Gastrocnemius medialis (tissue), 4 donors: ENCODE measurements at regions not wholly inside any gene's neighbourhood (a gene's known extent, or its start where the extent isn't known, plus 50 kb on each side); places are given as distances from the start of the nearest gene placed in this dataset.

ENCODE experiments used
- ATAC-seq, 2 donors: fragments of 150-250 bp; one replicate each; pipeline ENCODE4 v1.9.1; 2016
- DNase-seq, 2 donors: peaks; one replicate each; pipeline ENCODE4 v3.0.0-alpha.2; 2019
- H3K27ac ChIP-seq, 4 donors: fragments of 200-600 bp; sonication (generic); 1 replicate in 1 of 4; 2 replicates in 3 of 4; pipeline ENCODE4 v1.5.1; 2016 to 2018; ENCODE audit warnings: mild to moderate bottlenecking in 2 of 4, moderate library complexity in 1 of 4
- H3K27me3 ChIP-seq, 3 donors: fragments of 200-600 bp; sonication (generic) in 2 of 3; 1 replicate in 1 of 3; 2 replicates in 2 of 3; pipeline versions ENCODE4 v1.5.1 to v1.6.0; 2016 to 2019; ENCODE audit warnings: mild to moderate bottlenecking in 1 of 3, moderate library complexity in 1 of 3
- H3K36me3 ChIP-seq, 2 donors: fragments of 200-600 bp; sonication (generic) in 1 of 2; one replicate each; pipeline ENCODE4 v1.5.1; 2017 to 2018
- H3K4me1 ChIP-seq, 2 donors: fragments of 200-600 bp; sonication (generic) in 1 of 2; one replicate each; pipeline ENCODE4 v1.5.1; 2016 to 2017; ENCODE audit warnings: mild to moderate bottlenecking in 2 of 2
- H3K4me3 ChIP-seq, 4 donors: fragments of 200-600 bp; sonication (generic) in 3 of 4; 1 replicate in 1 of 4; 2 replicates in 3 of 4; pipeline ENCODE4 v1.5.1; 2016 to 2019; ENCODE audit warnings: mild to moderate bottlenecking in 2 of 4
- H3K9me3 ChIP-seq, 3 donors: fragments of 200-600 bp; sonication (generic) in 2 of 3; 1 replicate in 1 of 3; 2 replicates in 2 of 3; pipeline ENCODE4 v1.5.1; 2016 to 2019
- POLR2A ChIP-seq, 2 donors: fragments of 450-650 bp; IDR thresholded peaks; one replicate each; pipeline ENCODE4 v1.6.1; 2017; ENCODE audit warnings: antibody characterized with exemption in 2 of 2, mild to moderate bottlenecking in 2 of 2, moderate library complexity in 2 of 2
- in situ Hi-C, 4 donors: fragments of 200-750 bp; cut with MboI; loops; one replicate each; pipeline versions ENCODE4 v1.15.0 to v1.8.0; 2017; ENCODE audit warnings: low sequenced_read_pairs in 4 of 4
- intact Hi-C: fragments of 100-400 bp; cut with DNase I; formaldehyde crosslinking; loops from one replicate; pipeline ENCODE4 v1.15.1; 2023; ENCODE audit warnings: low total_unique reads
- TF ChIP-seq, protein P1 (sequence below), 5 experiments: fragments of 450-650 bp in 3 of 5; fragments of 200-600 bp in 2 of 5; sonication (generic) in 2 of 5; IDR thresholded peaks in 4 of 5; conservative IDR thresholded peaks in 1 of 5; 1 replicate in 4 of 5; 2 replicates in 1 of 5; pipeline ENCODE4 v1.5.1; 2016 to 2019; ENCODE audit warnings: antibody characterized with exemption in 5 of 5, mild to moderate bottlenecking in 3 of 5, moderate library complexity in 3 of 5

DNA sequence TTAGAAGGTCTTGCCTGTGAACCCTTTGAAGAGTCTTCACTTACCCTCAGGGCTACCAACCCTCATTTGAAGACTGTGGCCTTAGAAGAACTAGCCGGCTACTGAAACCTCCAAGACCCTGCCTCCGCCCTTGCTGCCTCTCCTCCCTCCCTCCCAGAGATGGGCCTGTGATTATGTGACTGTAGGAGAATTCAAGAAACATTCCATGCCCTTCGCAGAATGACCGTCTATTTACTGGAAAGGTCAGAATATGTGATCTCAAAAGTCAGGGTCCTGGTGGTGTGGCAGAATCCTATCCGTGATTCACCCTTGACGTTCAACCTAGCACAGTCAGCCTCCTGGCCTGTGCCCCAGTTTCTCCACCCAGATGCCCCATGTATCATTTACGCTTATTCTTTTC lies 109.6 kb downstream of the CTNND1 start:
- in situ Hi-C loops (no loop called here), intact Hi-C loops (no loop called here)
- no peaks in the 10 kb centered on the region for H3K36me3 ChIP-seq
- no peak overlapping the region for H3K27ac ChIP-seq
- H3K27me3 ChIP-seq, result no peaks in the 10 kb centered on the region
- no peaks in the 10 kb centered on the region for H3K4me1 ChIP-seq
- no peak for ATAC-seq
- no peaks in the 10 kb centered on the region for H3K9me3 ChIP-seq
- H3K4me3 ChIP-seq, result no peak overlapping the region
- TF ChIP-seq, protein P1, sequence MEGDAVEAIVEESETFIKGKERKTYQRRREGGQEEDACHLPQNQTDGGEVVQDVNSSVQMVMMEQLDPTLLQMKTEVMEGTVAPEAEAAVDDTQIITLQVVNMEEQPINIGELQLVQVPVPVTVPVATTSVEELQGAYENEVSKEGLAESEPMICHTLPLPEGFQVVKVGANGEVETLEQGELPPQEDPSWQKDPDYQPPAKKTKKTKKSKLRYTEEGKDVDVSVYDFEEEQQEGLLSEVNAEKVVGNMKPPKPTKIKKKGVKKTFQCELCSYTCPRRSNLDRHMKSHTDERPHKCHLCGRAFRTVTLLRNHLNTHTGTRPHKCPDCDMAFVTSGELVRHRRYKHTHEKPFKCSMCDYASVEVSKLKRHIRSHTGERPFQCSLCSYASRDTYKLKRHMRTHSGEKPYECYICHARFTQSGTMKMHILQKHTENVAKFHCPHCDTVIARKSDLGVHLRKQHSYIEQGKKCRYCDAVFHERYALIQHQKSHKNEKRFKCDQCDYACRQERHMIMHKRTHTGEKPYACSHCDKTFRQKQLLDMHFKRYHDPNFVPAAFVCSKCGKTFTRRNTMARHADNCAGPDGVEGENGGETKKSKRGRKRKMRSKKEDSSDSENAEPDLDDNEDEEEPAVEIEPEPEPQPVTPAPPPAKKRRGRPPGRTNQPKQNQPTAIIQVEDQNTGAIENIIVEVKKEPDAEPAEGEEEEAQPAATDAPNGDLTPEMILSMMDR (IDR thresholded peaks at IDR 0.05 in 4 of 5, conservative IDR thresholded peaks at IDR 0.05 in 1 of 5), result no peak
- no peak for TF ChIP-seq POLR2A (IDR thresholded peaks at IDR 0.05)
- no peak for DNase-seq

DNA sequence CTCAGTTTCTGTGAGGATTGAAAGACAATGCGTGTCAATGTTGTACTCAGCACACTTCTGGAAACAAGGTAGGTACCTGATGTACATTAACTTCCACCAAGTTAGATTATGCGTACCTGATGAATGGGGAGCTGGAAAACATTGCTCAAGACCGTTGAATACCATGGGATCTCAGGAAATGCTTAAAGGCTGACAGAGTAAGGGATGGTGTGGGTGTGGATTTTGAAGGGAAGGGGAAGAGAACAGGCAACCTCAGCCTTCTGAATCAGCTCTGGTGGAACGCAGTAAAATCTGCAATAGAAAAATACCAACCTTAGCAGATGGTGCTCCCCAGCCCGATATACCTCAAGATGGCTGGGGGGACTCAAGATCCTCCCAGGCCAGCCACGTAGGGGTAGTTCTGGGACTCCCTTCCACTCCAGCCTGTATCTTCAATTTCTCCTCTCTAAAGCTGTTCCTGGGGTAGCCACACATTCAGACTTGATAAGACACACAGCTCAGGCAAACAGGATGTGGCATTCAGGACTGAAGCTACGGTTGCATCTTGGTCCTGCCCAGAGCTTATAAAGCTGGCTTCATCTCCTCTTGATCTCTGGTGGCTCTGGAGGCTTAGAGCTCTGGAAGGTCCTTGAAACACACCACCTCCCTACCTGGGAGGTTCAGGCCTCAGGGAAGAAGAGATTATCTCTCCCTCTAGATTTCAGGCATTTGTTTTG lies 111.8 kb downstream of the CTNND1 start:
- TF ChIP-seq, protein P1 (IDR thresholded peaks at IDR 0.05 in 4 of 5, conservative IDR thresholded peaks at IDR 0.05 in 1 of 5), result no peak
- TF ChIP-seq POLR2A (IDR thresholded peaks at IDR 0.05), result no peak
- Histone ChIP-seq H3K4me3 (no peak overlapping the region), H3K4me1 (no peaks in the 10 kb centered on the region), H3K27me3 (no peaks in the 10 kb centered on the region), H3K27ac (no peak overlapping the region), H3K9me3 (no peaks in the 10 kb centered on the region), H3K36me3 (no peaks in the 10 kb centered on the region)
- in situ Hi-C loops, result no loop called here
- no peak for DNase-seq
- intact Hi-C loops, result no loop called here
- no peak for ATAC-seq

DNA sequence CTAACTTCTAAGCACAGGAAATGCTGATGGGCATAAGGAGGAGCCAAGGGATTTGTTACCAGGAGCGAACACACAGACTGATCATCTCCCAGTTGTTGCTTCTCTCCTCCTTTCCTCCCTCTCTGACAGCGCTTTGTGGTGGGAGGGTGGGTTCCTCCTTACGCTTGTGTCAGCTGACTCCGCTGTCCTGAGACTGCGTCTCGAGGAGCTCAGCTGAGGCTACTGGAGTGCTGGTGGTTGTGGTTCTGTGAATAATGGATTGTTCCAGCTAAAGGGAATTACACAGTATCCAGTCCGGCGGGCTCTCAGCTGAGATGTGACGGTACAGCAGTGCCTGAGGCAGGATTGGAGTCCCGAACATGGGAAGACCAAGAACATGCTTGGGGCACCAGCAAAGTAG lies 113.4 kb downstream of the CTNND1 start:
- intact Hi-C loops (no loop called here), in situ Hi-C loops (no loop called here)
- TF ChIP-seq, protein P1 (IDR thresholded peaks at IDR 0.05 in 4 of 5, conservative IDR thresholded peaks at IDR 0.05 in 1 of 5), result no peak
- no peak for TF ChIP-seq POLR2A (IDR thresholded peaks at IDR 0.05)
- ATAC-seq, result no peak
- H3K27ac ChIP-seq, result no peak overlapping the region
- no peaks in the 10 kb centered on the region for H3K9me3 ChIP-seq
- H3K4me1 ChIP-seq, result no peaks in the 10 kb centered on the region
- no peak overlapping the region for H3K4me3 ChIP-seq
- H3K36me3 ChIP-seq, result no peaks in the 10 kb centered on the region
- no peak for DNase-seq
- H3K27me3 ChIP-seq, result no peaks in the 10 kb centered on the region

DNA sequence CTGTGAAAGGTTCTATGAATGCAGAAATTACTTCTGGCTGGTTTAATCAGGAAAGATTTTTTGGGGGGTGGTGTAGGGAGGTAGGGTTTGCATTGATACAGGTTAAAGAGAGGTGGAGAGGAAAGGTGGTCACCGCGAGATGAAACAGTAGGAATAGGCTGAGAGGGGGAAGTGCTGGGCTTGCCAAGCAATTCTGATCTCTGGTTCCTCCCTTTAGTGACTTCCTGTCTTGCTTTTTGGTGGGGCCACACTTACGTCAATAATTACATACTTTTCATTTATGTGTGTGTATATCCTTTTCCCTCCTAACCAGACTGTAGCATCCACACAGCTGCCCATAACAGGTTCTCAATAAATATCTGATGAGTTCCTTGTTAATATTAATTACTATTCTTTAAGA lies 120.0 kb downstream of the CTNND1 start:
- in situ Hi-C loops, result no loop called here
- Histone ChIP-seq H3K27me3 (no peaks in the 10 kb centered on the region), H3K9me3 (no peaks in the 10 kb centered on the region), H3K4me1 (no peaks in the 10 kb centered on the region), H3K36me3 (no peaks in the 10 kb centered on the region), H3K4me3 (no peak overlapping the region), H3K27ac (no peak overlapping the region)
- DNase-seq (no peak), ATAC-seq (no peak)
- TF ChIP-seq, protein P1 (IDR thresholded peaks at IDR 0.05 in 4 of 5, conservative IDR thresholded peaks at IDR 0.05 in 1 of 5), result no peak
- no peak for TF ChIP-seq POLR2A (IDR thresholded peaks at IDR 0.05)
- intact Hi-C loops, result no loop called here

DNA sequence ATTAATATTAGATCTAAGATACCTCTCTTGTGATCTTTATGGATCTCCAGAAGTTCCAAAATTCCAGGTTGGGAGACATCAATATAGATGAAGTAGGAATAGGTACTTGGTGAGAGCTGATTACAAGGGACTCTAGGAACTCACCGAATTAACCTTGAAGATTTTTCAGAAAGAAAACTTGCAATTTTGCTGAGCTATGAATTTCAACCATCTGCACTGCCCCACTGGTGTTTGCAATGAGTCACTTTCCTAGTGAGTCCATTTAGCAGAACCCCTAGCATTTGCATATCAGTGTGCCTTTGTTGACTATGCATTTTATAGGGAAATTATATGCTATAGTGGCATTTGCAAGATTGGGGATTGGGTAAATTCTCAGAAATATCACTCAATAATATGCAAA lies 122.0 kb downstream of the CTNND1 start:
- TF ChIP-seq, protein P1 (IDR thresholded peaks at IDR 0.05 in 4 of 5, conservative IDR thresholded peaks at IDR 0.05 in 1 of 5), result no peak
- TF ChIP-seq POLR2A (IDR thresholded peaks at IDR 0.05), result no peak

More for the DNA sequence above, 122.0 kb downstream of the CTNND1 start:
- no peaks in the 10 kb centered on the region for H3K27me3 ChIP-seq
- ATAC-seq (no peak), DNase-seq (no peak)
- no peaks in the 10 kb centered on the region for H3K9me3 ChIP-seq
- no peaks in the 10 kb centered on the region for H3K4me1 ChIP-seq
- H3K27ac ChIP-seq, result no peak overlapping the region
- in situ Hi-C loops (no loop called here), intact Hi-C loops (no loop called here)
- no peak overlapping the region for H3K4me3 ChIP-seq
- H3K36me3 ChIP-seq, result no peaks in the 10 kb centered on the region
